Brain microvascular endothelial cell (primary cell): ENCODE measurements at regions not wholly inside any gene's neighbourhood (a gene's known extent, or its start where the extent isn't known, plus 50 kb on each side); places are given as distances from the start of the nearest gene placed in this dataset.

ENCODE experiments used
- DNase-seq: peaks from one replicate; pipeline ENCODE4 v3.0.0-alpha.2; 2020
- H3K27ac ChIP-seq: fragments of 250-450 bp; sonication (Bioruptor Pico); 2 replicates; pipeline ENCODE4 v1.5.1; 2020; ENCODE audit warnings: mild to moderate bottlenecking, moderate library complexity
- H3K27me3 ChIP-seq: fragments of 250-450 bp; sonication (Bioruptor Pico); replicated peaks from 2 replicates; pipeline ENCODE4 v1.5.1; 2020; ENCODE audit warnings: mild to moderate bottlenecking
- H3K36me3 ChIP-seq: fragments of 250-450 bp; sonication (Bioruptor Pico); replicated peaks from 2 replicates; pipeline ENCODE4 v1.5.1; 2020; ENCODE audit warnings: mild to moderate bottlenecking
- H3K4me3 ChIP-seq: 2 replicates; pipeline ENCODE4 v1.5.1; 2011; ENCODE audit warnings: low read depth, mild to moderate bottlenecking, control low read depth, low read length, moderate library complexity
- in situ Hi-C: cut with HindIII; loops from 2 replicates; pipeline ENCODE4 v1.10.0; 2017; ENCODE audit warnings: low sequenced_read_pairs, low pct_ligation_motif_present
- TF ChIP-seq, protein P1 (sequence below): IDR thresholded peaks from 2 replicates; pipeline ENCODE4 v1.5.1; 2011; ENCODE audit warnings: low read depth, mild to moderate bottlenecking, moderate library complexity, low read length, control low read depth, inconsistent platforms; ENCODE audit errors: missing control alignments

DNA sequence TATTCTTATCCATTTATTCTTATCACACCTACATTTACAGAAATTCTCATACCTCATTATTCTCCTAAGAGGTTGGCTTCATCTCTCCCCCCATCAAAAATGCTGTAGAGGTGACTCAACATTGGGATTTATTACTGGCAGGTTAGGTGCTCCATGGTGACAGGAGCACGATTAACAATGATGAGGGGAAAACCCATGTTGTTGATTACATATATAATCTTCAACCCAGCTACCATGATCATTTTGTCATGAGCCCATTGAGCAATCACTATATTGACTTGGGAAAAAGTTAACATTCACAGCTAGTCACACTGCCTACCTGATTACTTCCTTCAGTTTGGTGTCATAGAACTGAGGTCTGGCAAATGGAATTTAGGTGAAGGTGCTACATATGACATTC, 712.1 kb upstream of the CHRM3 start:
- DNase-seq, result no peak
- no peak overlapping the region for H3K4me3 ChIP-seq
- in situ Hi-C loops, result loop anchor here (25.0 kb wide), 1 partner anchor 212 kb away; no protein-coding TSS in a partner anchor
- TF ChIP-seq, protein P1, sequence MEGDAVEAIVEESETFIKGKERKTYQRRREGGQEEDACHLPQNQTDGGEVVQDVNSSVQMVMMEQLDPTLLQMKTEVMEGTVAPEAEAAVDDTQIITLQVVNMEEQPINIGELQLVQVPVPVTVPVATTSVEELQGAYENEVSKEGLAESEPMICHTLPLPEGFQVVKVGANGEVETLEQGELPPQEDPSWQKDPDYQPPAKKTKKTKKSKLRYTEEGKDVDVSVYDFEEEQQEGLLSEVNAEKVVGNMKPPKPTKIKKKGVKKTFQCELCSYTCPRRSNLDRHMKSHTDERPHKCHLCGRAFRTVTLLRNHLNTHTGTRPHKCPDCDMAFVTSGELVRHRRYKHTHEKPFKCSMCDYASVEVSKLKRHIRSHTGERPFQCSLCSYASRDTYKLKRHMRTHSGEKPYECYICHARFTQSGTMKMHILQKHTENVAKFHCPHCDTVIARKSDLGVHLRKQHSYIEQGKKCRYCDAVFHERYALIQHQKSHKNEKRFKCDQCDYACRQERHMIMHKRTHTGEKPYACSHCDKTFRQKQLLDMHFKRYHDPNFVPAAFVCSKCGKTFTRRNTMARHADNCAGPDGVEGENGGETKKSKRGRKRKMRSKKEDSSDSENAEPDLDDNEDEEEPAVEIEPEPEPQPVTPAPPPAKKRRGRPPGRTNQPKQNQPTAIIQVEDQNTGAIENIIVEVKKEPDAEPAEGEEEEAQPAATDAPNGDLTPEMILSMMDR, result no peak
- no peaks in the 10 kb centered on the region for H3K36me3 ChIP-seq
- H3K27ac ChIP-seq, result no peak overlapping the region
- H3K27me3 ChIP-seq, result no peaks in the 10 kb centered on the region

GRCh38 chr1:238673561-238673960, 712.8 kb upstream of the CHRM3 start:
- no peak for DNase-seq
- H3K4me3 ChIP-seq, result no peak overlapping the region
- no peak overlapping the region for H3K27ac ChIP-seq
- H3K27me3 ChIP-seq, result no peaks in the 10 kb centered on the region
- TF ChIP-seq, protein P1, result no peak
- in situ Hi-C loops, result loop anchor here (25.0 kb wide), 1 partner anchor 211 kb away; no protein-coding TSS in a partner anchor
- no peaks in the 10 kb centered on the region for H3K36me3 ChIP-seq

DNA sequence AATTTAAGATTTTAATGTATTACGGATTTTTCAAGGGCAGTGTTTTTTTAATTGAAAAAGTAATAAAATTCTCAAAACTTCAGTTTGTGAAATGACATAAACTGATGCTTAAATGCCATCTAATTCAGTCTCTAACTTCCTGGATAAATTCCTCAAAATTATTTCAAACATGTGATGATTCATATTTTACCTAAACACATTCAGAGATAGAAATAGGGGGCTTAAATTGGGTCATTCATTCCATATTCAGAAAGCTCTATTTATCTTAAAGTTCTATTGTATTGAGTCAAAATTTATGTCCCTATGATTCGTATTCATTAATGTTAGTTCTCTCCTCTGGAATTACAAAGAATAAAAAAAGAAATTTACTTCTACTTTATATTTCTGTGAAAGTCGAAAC, 713.6 kb upstream of the CHRM3 start:
- in situ Hi-C loops, result loop anchor here (25.0 kb wide), 1 partner anchor 211 kb away; no protein-coding TSS in a partner anchor
- H3K27me3 ChIP-seq, result no peaks in the 10 kb centered on the region
- DNase-seq, result no peak
- no peak overlapping the region for H3K27ac ChIP-seq
- TF ChIP-seq, protein P1, result no peak
- H3K4me3 ChIP-seq, result no peak overlapping the region
- H3K36me3 ChIP-seq, result no peaks in the 10 kb centered on the region

DNA sequence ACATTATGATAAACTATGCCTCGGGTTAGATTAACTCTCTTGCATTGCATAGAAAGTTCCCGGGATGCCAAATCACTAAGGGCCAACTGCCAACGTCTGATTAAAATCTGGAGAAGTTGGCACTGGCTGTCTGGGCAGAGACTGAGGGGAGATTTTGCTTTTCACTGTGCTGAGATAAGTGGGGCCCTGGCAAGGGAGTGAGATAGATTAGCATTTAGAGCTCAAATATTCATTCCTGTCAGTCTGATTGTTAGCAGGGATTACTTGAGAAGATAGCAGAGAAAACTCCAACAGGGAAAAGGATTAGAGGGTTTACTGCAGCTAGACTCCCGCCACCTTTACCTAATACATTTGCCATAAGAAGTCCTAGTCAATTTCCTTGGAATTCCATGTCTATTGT, 714.1 kb upstream of the CHRM3 start:
- in situ Hi-C loops, result loop anchor here (25.0 kb wide), 1 partner anchor 210 kb away; no protein-coding TSS in a partner anchor
- no peak overlapping the region for H3K27ac ChIP-seq
- no peak for DNase-seq
- H3K36me3 ChIP-seq, result no peaks in the 10 kb centered on the region
- H3K4me3 ChIP-seq, result no peak overlapping the region
- TF ChIP-seq, protein P1, result no peak
- H3K27me3 ChIP-seq, result no peaks in the 10 kb centered on the region

DNA sequence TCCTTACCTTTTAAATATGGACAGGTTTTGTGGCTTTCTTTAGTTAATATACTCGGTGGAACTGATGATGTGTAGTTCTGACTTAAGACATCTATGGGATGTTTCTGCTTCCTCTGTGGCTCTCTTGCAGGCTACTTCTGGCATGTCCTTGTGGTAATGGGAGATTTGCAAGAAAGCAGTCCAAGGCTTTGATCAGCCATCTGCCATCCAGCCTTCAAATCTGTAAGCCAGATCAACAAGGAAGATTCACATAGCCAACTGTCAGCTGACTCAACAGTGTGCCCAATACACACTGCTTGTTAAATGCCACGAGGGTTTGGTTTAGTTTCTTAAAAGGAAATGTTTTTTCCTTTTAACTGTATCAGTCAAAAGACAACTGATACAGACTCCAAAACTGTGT, 722.2 kb upstream of the CHRM3 start:
- TF ChIP-seq, protein P1, result no peak
- no peaks in the 10 kb centered on the region for H3K27me3 ChIP-seq
- no peak for DNase-seq
- H3K36me3 ChIP-seq, result no peaks in the 10 kb centered on the region
- H3K27ac ChIP-seq, result no peak overlapping the region
- in situ Hi-C loops, result loop anchor here (25.0 kb wide), 1 partner anchor 202 kb away; no protein-coding TSS in a partner anchor
- no peak overlapping the region for H3K4me3 ChIP-seq

DNA sequence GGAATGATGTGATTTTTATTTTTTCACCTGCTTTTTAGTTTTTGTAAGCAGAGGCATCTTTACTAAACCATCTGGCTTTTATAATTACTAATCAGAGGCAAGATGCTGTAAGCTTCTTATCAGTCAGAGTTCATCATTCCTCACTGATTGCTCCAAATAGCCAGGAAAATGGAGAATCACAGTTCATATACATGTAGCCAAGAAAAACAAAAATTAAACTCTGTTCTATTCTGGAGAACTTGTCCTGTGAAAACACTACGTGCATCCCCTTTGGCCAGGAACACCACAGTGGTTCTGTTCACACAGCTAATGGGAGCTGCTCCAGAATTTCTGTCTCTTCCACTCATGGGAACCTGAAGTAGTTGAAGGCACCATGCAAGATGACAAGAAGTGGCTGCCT, 725.5 kb upstream of the CHRM3 start:
- in situ Hi-C loops, result loop anchor here (25.0 kb wide), 1 partner anchor 199 kb away; no protein-coding TSS in a partner anchor
- no peak overlapping the region for H3K4me3 ChIP-seq
- DNase-seq, result peak; percentile 29
- TF ChIP-seq, protein P1, result no peak
- peak overlapping the region; percentile 37 for H3K27ac ChIP-seq
- no peaks in the 10 kb centered on the region for H3K27me3 ChIP-seq
- H3K36me3 ChIP-seq, result no peaks in the 10 kb centered on the region
